Right lobe of liver (tissue), 4 donors: ENCODE measurements at regions not wholly inside any gene's neighbourhood (a gene's known extent, or its start where the extent isn't known, plus 50 kb on each side); places are given as distances from the start of the nearest gene placed in this dataset.
"Not testable (repeated sequence)": the region's sequence is repeated elsewhere in the genome, so short reads cannot be mapped to it uniquely, and the experiment has no call there.

ENCODE experiments used
- CTCF ChIP-seq, 4 donors: fragments of 200-600 bp in 3 of 4; fragments of 450-650 bp in 1 of 4; IDR thresholded peaks; one replicate each; pipeline versions ENCODE4 v1.5.1 to v1.8.0; 2016 to 2022; ENCODE audit warnings: antibody characterized with exemption in 4 of 4, mild to moderate bottlenecking in 2 of 4
- POLR2A ChIP-seq: fragments of 450-650 bp; IDR thresholded peaks from one replicate; pipeline ENCODE4 v1.6.1; 2017; ENCODE audit warnings: antibody characterized with exemption, mild to moderate bottlenecking
- donor health status: DM: no; HTN: no; CAD: no.
- donor health status: DM: no; HTN: no; CAD: no.
- donor health status: DM: no; HTN: yes; CAD: no.

- TF ChIP-seq POLR2A; CTCF (IDR thresholded peaks at IDR 0.05): not testable (repeated sequence)
Measured at GRCh38 chr12:67092934-67093333, 176.2 kb upstream of the CAND1 start.
